Transverse colon (tissue), 4 donors: ENCODE measurements at regions not wholly inside any gene's neighbourhood (a gene's known extent, or its start where the extent isn't known, plus 50 kb on each side); places are given as distances from the start of the nearest gene placed in this dataset.

Experiments used
- POLR2A ChIP-seq: fragments of 450-650 bp; IDR thresholded peaks from one replicate; pipeline ENCODE4 v1.6.1; 2016; ENCODE audit warnings: antibody characterized with exemption, mild to moderate bottlenecking, moderate library complexity
- POLR2AphosphoS5 ChIP-seq, 3 donors: sonication (generic); formaldehyde crosslinking; IDR thresholded peaks; one replicate each; pipeline ENCODE4 v1.6.1; 2016; ENCODE audit warnings: antibody characterized with exemption in 3 of 3
- TF ChIP-seq, protein P1 (sequence below), 5 experiments: fragments of 200-600 bp in 3 of 5; fragments of 450-650 bp in 2 of 5; sonication (generic) in 3 of 5; IDR thresholded peaks; 1 replicate in 2 of 5; 2 replicates in 3 of 5; pipeline ENCODE4 v1.5.1; 2016 to 2017; ENCODE audit warnings: antibody characterized with exemption in 5 of 5, inconsistent platforms in 3 of 5, mild to moderate bottlenecking in 2 of 5, moderate library complexity in 1 of 5

DNA sequence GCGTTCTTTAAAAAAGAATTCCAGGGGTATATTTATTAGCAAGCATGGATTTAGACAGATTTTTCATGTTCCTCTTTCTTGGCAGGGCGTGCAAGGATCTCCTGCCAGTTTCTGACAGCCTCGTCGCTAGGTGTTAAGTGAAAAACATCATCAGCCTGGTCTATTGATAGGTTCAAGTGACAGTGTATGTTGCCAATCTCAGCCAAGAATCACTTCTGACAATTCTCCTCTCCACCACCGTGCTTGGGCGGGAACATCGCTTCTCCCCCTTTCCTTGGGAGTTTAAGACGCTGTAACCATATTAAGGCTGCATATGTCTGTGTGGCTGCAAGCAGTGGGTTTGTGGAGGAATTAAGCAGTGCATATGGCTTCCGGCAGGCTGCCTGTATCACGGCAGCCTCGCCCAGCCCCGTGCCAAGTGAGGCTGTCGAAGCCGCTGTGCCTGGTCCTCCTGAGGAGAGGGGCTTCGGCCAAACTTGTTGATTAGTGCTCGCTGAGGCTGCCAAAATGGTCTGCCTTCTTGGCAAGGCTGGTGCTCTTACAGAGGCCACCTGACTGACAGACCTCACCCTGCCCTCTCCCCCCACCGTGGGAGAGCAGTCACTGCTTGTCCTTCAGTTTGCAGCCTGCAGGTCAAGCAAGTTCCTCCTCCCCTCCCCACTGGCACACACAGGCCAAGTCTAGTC lies 132.2 kb upstream of the MPHOSPH6 start:
- TF ChIP-seq, protein P1, sequence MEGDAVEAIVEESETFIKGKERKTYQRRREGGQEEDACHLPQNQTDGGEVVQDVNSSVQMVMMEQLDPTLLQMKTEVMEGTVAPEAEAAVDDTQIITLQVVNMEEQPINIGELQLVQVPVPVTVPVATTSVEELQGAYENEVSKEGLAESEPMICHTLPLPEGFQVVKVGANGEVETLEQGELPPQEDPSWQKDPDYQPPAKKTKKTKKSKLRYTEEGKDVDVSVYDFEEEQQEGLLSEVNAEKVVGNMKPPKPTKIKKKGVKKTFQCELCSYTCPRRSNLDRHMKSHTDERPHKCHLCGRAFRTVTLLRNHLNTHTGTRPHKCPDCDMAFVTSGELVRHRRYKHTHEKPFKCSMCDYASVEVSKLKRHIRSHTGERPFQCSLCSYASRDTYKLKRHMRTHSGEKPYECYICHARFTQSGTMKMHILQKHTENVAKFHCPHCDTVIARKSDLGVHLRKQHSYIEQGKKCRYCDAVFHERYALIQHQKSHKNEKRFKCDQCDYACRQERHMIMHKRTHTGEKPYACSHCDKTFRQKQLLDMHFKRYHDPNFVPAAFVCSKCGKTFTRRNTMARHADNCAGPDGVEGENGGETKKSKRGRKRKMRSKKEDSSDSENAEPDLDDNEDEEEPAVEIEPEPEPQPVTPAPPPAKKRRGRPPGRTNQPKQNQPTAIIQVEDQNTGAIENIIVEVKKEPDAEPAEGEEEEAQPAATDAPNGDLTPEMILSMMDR (IDR thresholded peaks at IDR 0.05) = no peak
- TF ChIP-seq POLR2AphosphoS5 (IDR thresholded peaks at IDR 0.05) = no peak
- no peak for TF ChIP-seq POLR2A
